Upper lobe of left lung (tissue), 4 donors: ENCODE measurements at regions not wholly inside any gene's neighbourhood (a gene's known extent, or its start where the extent isn't known, plus 50 kb on each side); places are given as distances from the start of the nearest gene placed in this dataset.

Source experiments
- POLR2A ChIP-seq, 4 donors: fragments of 450-650 bp; IDR thresholded peaks; one replicate each; pipeline ENCODE4 v1.5.1; 2016 to 2017; ENCODE audit warnings: antibody characterized with exemption in 4 of 4, mild to moderate bottlenecking in 2 of 4
- POLR2AphosphoS5 ChIP-seq, 2 donors: sonication (generic); formaldehyde crosslinking; IDR thresholded peaks; one replicate each; pipeline ENCODE4 v1.5.1; 2017; ENCODE audit warnings: antibody characterized with exemption in 2 of 2

- TF ChIP-seq POLR2AphosphoS5 (IDR thresholded peaks at IDR 0.05) (no peak), POLR2A (IDR thresholded peaks at IDR 0.05) (no peak)
Observed at GRCh38 chr2:43057742-43058725, 168.4 kb downstream of the ZFP36L2 start.
